IMR-90 (cell line): ENCODE measurements at regions not wholly inside any gene's neighbourhood (a gene's known extent, or its start where the extent isn't known, plus 50 kb on each side); places are given as distances from the start of the nearest gene placed in this dataset.

ENCODE experiments used
- BHLHE40 ChIP-seq: fragments of 150-350 bp; IDR thresholded peaks from 2 replicates; pipeline ENCODE4 v1.6.1; 2016; ENCODE audit warnings: mild to moderate bottlenecking, low read depth, low read length
- CEBPB ChIP-seq: IDR thresholded peaks from 2 replicates; pipeline ENCODE4 v1.6.1; 2012; ENCODE audit warnings: low read depth, low read length, improper control_type of control experiment
- CHD1 ChIP-seq: IDR thresholded peaks from 2 replicates; pipeline ENCODE4 v1.6.1; 2012; ENCODE audit warnings: low read depth, low read length, improper control_type of control experiment
- FOS ChIP-seq: fragments of 150-350 bp; IDR thresholded peaks from 2 replicates; pipeline ENCODE4 v1.6.1; 2016; ENCODE audit warnings: low read depth, low read length
- NFE2L2 ChIP-seq: fragments of 150-350 bp; IDR thresholded peaks from 2 replicates; pipeline ENCODE4 v1.6.1; 2016; ENCODE audit warnings: low read depth, mild to moderate bottlenecking, low read length
- POLR2A ChIP-seq: IDR thresholded peaks from 2 replicates; pipeline ENCODE4 v1.6.1; 2012; ENCODE audit warnings: mild to moderate bottlenecking, low read depth, low read length
- RAD21 ChIP-seq: IDR thresholded peaks from 2 replicates; pipeline ENCODE4 v1.6.1; 2012; ENCODE audit warnings: low read length, improper control_type of control experiment
- RCOR1 ChIP-seq: IDR thresholded peaks from 2 replicates; pipeline ENCODE4 v1.6.1; 2012; ENCODE audit warnings: mild to moderate bottlenecking, low read length, improper control_type of control experiment; ENCODE audit not compliant: insufficient replicate concordance
- RFX5 ChIP-seq: IDR thresholded peaks from 2 replicates; pipeline ENCODE4 v1.8.0; 2012; ENCODE audit warnings: low read depth, mild to moderate bottlenecking, low read length, moderate library complexity
- SMC3 ChIP-seq: fragments of 150-350 bp; IDR thresholded peaks from 2 replicates; pipeline ENCODE4 v1.6.1; 2016; ENCODE audit warnings: low read depth, mild to moderate bottlenecking, antibody characterized with exemption, low read length, moderate library complexity
- TF ChIP-seq, protein P1 (sequence below): fragments of 150-350 bp; IDR thresholded peaks from 2 replicates; pipeline ENCODE4 v1.6.1; 2016; ENCODE audit warnings: low read depth, mild to moderate bottlenecking, low read length, moderate library complexity, borderline replicate concordance
- TF ChIP-seq, protein P2 (sequence below): conservative IDR thresholded peaks from 2 replicates; pipeline ENCODE4 v1.5.1; 2012; ENCODE audit warnings: mild to moderate bottlenecking, low read depth, low read length, improper control_type of control experiment
- TF ChIP-seq, protein P3 (sequence below): fragments of 150-350 bp; IDR thresholded peaks from 2 replicates; pipeline ENCODE4 v1.6.1; 2017; ENCODE audit warnings: mild to moderate bottlenecking, antibody characterized with exemption, low read length, low read depth

DNA sequence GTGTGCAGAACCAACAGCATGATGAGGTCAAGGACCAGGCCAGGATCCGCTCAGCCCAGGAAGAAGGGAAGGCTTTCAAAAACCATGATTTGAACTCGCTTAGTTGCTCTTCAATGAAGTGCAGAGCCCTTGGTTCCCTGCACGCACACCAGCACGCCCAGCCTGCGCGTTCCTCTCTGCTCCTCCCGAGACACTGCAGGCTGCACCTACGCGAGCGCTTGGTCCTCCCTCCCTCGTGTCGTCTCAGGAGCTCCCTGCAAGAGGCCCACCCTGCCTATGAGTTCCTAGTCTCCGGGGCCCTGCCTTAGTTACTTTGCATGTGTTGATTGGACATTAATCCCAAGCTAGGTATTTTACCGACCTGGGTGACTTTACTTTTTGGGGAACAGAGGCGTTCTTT, 132.9 kb upstream of the TNRC6C start:
- TF ChIP-seq, protein P1, sequence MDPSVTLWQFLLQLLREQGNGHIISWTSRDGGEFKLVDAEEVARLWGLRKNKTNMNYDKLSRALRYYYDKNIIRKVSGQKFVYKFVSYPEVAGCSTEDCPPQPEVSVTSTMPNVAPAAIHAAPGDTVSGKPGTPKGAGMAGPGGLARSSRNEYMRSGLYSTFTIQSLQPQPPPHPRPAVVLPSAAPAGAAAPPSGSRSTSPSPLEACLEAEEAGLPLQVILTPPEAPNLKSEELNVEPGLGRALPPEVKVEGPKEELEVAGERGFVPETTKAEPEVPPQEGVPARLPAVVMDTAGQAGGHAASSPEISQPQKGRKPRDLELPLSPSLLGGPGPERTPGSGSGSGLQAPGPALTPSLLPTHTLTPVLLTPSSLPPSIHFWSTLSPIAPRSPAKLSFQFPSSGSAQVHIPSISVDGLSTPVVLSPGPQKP, result no peak
- TF ChIP-seq POLR2A (no peak), CHD1 (no peak), RAD21 (no peak), RCOR1 (no peak), BHLHE40 (no peak), SMC3 (no peak), NFE2L2 (no peak), FOS (no peak), RFX5 (no peak), CEBPB (no peak)
- TF ChIP-seq, protein P2, sequence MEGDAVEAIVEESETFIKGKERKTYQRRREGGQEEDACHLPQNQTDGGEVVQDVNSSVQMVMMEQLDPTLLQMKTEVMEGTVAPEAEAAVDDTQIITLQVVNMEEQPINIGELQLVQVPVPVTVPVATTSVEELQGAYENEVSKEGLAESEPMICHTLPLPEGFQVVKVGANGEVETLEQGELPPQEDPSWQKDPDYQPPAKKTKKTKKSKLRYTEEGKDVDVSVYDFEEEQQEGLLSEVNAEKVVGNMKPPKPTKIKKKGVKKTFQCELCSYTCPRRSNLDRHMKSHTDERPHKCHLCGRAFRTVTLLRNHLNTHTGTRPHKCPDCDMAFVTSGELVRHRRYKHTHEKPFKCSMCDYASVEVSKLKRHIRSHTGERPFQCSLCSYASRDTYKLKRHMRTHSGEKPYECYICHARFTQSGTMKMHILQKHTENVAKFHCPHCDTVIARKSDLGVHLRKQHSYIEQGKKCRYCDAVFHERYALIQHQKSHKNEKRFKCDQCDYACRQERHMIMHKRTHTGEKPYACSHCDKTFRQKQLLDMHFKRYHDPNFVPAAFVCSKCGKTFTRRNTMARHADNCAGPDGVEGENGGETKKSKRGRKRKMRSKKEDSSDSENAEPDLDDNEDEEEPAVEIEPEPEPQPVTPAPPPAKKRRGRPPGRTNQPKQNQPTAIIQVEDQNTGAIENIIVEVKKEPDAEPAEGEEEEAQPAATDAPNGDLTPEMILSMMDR, result no peak
- TF ChIP-seq, protein P3, sequence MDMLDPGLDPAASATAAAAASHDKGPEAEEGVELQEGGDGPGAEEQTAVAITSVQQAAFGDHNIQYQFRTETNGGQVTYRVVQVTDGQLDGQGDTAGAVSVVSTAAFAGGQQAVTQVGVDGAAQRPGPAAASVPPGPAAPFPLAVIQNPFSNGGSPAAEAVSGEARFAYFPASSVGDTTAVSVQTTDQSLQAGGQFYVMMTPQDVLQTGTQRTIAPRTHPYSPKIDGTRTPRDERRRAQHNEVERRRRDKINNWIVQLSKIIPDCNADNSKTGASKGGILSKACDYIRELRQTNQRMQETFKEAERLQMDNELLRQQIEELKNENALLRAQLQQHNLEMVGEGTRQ, result no peak
